HL-60 (cell line): ENCODE measurements at regions not wholly inside any gene's neighbourhood (a gene's known extent, or its start where the extent isn't known, plus 50 kb on each side); places are given as distances from the start of the nearest gene placed in this dataset.

Source experiments
- DNase-seq, 2 experiments: peaks; one replicate each; pipeline ENCODE4 v3.0.0-alpha.2; 2010 to 2020; ENCODE audit warnings: low read depth in 1 of 2, low spot score in 1 of 2
- H3K27ac ChIP-seq: fragments of 250-450 bp; sonication (Bioruptor Pico); replicated peaks from 2 replicates; pipeline ENCODE4 v1.5.1; 2020; ENCODE audit warnings: mild to moderate bottlenecking, moderate library complexity
- H3K27me3 ChIP-seq: fragments of 250-450 bp; sonication (Bioruptor Pico); 2 replicates; pipeline ENCODE4 v1.5.1; 2021; ENCODE audit warnings: mild to moderate bottlenecking, moderate library complexity; ENCODE audit not compliant: insufficient read depth, poor library complexity, severe bottlenecking
- H3K4me3 ChIP-seq: replicated peaks from 2 replicates; pipeline ENCODE4 v1.5.1; 2011; ENCODE audit warnings: mild to moderate bottlenecking, control low read depth, low read length; ENCODE audit not compliant: insufficient read depth
- CTCF ChIP-seq: IDR thresholded peaks from one replicate; pipeline ENCODE4 v1.5.1; 2011; ENCODE audit warnings: low read length, control low read depth, inconsistent platforms; ENCODE audit not compliant: insufficient read depth
- GABPA ChIP-seq: IDR thresholded peaks from 2 replicates; pipeline ENCODE4 v1.6.1; 2012; ENCODE audit warnings: low read depth
- POLR2AphosphoS5 ChIP-seq: IDR thresholded peaks from 2 replicates; pipeline ENCODE4 v1.6.1; 2012; ENCODE audit warnings: low read depth
- SPI1 ChIP-seq: IDR thresholded peaks from 2 replicates; pipeline ENCODE4 v1.6.1; 2012; ENCODE audit warnings: low read depth, mild to moderate bottlenecking, borderline replicate concordance
- TF ChIP-seq, protein P1 (sequence below): IDR thresholded peaks from 2 replicates; pipeline ENCODE4 v1.6.1; 2012; ENCODE audit warnings: low read depth; ENCODE audit not compliant: insufficient replicate concordance

GRCh38 chr10:2210088-2210487, 472.8 kb upstream of the ADARB2 start:
- Histone ChIP-seq H3K27me3 (no peaks in the 10 kb centered on the region), H3K4me3 (no peak overlapping the region), H3K27ac (no peak overlapping the region)
- DNase-seq = no peak
- TF ChIP-seq CTCF (no peak), SPI1 (no peak), GABPA (no peak), POLR2AphosphoS5 (no peak)
- TF ChIP-seq, protein P1, sequence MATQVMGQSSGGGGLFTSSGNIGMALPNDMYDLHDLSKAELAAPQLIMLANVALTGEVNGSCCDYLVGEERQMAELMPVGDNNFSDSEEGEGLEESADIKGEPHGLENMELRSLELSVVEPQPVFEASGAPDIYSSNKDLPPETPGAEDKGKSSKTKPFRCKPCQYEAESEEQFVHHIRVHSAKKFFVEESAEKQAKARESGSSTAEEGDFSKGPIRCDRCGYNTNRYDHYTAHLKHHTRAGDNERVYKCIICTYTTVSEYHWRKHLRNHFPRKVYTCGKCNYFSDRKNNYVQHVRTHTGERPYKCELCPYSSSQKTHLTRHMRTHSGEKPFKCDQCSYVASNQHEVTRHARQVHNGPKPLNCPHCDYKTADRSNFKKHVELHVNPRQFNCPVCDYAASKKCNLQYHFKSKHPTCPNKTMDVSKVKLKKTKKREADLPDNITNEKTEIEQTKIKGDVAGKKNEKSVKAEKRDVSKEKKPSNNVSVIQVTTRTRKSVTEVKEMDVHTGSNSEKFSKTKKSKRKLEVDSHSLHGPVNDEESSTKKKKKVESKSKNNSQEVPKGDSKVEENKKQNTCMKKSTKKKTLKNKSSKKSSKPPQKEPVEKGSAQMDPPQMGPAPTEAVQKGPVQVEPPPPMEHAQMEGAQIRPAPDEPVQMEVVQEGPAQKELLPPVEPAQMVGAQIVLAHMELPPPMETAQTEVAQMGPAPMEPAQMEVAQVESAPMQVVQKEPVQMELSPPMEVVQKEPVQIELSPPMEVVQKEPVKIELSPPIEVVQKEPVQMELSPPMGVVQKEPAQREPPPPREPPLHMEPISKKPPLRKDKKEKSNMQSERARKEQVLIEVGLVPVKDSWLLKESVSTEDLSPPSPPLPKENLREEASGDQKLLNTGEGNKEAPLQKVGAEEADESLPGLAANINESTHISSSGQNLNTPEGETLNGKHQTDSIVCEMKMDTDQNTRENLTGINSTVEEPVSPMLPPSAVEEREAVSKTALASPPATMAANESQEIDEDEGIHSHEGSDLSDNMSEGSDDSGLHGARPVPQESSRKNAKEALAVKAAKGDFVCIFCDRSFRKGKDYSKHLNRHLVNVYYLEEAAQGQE = no peak

DNA sequence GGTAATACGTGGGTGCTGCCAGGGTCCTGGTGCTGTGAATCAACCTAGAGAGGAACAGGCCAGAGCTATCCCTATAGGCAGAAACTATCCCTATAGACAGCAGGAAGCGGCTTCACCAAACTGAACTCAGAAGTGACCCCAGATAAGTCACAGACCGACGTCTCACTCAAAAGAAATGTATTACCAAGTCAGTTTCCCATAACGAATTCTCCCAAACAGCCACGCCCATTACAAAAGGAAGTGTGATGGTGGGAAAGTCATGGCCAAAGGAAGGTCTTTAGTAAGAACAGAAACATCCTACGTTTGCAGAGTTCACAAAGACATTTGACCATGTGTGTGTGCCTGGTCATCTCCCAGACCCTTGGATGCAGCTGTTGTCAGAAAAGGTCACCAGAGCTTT, 470.8 kb upstream of the ADARB2 start:
- Histone ChIP-seq H3K4me3 (no peak overlapping the region), H3K27me3 (no peaks in the 10 kb centered on the region), H3K27ac (no peak overlapping the region)
- TF ChIP-seq SPI1 (no peak), POLR2AphosphoS5 (no peak)
- no peak for DNase-seq

DNA sequence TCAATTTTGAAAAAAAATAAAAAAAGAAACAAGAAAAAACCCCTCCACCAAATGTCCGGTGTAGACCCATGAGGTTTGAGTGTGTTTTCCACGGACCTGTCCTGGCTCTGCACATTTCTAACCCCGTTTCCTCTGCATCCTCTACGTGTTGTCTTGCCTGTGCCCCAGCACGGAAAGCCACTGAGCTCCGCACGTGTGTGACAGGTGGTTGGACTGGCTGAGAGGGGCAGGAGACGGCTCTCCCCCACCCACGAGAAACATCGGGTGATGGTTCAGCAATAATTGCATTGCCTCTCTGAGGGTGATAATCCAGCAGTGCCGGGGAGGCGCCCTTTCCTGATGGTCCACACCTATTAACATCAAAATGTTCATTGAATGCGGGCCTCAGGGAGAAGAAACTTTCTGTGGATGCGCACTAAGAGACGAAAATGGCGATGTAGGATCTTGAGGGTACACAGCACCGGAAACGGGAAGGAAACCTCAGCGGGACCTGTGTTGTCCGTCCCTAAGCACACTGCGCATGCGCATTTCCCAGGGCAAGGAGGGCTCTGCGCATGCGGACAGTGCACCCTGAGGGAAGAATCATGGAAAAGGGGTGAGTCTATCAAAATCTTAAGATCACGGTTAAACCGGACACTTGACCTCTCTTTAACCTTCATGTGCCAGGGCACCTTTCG, 470.1 kb upstream of the ADARB2 start:
- TF ChIP-seq, protein P1 = no peak
- TF ChIP-seq GABPA = no peak
- TF ChIP-seq SPI1 = no peak
- TF ChIP-seq CTCF = no peak
- no peak for TF ChIP-seq POLR2AphosphoS5
- H3K27me3 ChIP-seq = no peaks in the 10 kb centered on the region
- H3K27ac ChIP-seq = no peak overlapping the region
- no peak for DNase-seq
- H3K4me3 ChIP-seq = no peak overlapping the region

DNA sequence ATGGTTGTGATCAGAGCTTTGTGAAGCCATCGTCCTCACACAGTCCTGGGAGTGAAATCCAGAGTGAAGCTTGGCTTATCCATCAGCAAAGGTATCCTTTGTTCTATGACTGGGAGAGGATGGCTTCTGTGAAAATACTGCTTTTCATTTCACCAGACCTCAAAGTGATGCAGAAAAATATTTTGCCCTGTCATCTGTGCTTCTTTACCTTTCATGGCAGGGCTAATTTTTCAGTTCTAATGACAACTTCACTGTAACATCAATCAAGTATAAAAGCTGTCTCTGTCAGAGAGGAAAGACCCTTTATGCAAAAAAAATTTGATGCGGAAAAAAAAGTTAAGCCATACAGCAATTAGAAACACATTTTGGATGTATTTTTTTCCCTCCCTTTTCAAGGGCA, 468.1 kb upstream of the ADARB2 start:
- no peak for TF ChIP-seq GABPA
- TF ChIP-seq CTCF = no peak
- no peak for TF ChIP-seq POLR2AphosphoS5
- TF ChIP-seq SPI1 = no peak
- TF ChIP-seq, protein P1 = no peak
- H3K27me3 ChIP-seq = no peaks in the 10 kb centered on the region
- no peak overlapping the region for H3K27ac ChIP-seq
- DNase-seq = no peak
- no peak overlapping the region for H3K4me3 ChIP-seq
